ENCODE measurements at regions not wholly inside any gene's neighbourhood (a gene's known extent, or its start where the extent isn't known, plus 50 kb on each side); places are given as distances from the start of the nearest gene placed in this dataset.

DNA sequence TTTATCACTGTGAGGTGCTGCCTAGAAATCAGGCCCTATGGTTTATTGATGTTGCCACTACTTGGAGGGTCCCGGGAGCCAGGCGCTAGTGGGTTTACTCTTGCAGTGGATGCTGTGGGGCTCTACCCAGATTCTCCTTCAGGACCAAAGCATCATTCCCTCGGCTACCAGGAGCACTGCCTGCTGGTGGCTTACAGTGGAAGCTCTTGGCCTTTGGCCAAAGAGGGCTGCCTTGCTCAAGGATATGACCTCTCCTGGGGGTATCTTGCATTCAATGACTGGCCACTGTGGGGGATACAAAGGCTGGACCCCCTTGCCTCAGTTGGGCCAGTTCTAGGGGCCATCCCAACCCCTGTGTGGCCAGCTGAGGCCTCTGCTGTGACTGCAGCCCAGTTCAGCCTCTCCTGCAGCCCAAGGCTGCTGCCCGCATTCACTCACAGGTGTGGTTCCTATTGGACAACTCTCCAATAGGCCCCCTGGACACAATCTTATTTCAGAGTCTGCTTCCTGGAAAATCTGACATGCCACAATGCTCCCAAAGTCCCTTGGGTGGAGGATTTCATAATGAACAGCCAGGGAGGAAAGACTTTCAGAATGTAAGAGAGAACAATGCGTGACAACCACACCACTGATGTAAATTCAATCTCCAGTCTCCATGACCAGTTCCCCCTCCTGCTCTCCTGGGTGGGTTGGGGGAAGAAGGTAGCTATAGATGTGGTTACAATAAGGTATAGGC, 196.3 kb downstream of the SNX10 start:
- DNase-seq (ENCODE audit: low read depth): no peak

DNA sequence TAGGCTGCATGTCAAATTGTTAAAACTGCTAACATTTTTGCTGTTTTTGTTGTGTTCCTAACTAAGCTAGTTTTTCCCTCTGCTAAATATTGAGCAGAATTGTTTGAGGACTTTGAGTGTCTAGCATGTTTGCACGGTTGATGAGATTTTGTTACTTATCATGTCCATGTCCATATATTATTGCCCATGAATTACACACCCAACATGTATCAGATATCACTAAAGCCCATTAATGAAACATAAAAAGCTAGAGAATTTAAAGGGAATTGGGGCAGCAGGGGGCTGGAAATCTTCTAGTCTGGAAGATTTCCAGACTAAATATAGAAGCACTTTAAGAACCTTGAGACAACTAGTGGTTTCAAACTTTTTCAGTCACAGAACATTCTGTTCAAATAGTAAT, 197.7 kb downstream of the SNX10 start:
- DNase-seq (ENCODE audit: low read depth): no peak

DNA sequence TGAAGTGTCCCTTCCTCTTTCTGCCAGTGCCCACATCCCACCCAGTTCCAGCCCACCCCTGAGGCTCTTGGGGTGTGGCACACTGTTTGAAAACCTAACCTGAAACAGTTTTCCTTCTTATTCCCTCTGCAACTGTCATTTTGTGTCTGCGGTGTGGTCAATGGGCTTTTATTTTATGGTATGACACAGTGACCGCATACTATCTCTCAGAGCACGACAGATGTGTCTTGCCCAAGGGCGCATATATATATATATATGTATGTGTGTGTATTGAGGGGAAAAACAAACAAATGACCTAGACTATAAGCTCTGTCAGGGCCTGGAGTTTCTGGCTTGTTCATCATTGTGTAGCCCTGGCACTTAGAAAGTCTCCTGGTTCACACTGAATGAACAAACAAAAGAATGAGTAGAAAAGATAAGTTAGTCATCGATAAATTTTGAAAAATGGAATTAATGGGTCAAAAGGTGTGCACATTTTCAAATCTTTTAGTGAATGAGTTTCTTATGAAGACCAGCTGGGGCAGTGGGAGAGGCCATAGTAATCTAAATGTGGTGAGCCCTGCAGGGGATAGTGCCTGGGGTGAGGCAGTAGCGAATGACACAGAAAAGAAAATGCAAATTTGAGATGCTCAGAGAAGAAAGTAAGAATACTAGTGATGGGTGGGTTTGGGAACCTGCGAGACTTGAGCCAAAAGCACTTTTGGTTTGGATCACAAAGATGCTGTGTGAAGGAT, 198.4 kb downstream of the SNX10 start:
- DNase-seq (ENCODE audit: low read depth): no peak

DNA sequence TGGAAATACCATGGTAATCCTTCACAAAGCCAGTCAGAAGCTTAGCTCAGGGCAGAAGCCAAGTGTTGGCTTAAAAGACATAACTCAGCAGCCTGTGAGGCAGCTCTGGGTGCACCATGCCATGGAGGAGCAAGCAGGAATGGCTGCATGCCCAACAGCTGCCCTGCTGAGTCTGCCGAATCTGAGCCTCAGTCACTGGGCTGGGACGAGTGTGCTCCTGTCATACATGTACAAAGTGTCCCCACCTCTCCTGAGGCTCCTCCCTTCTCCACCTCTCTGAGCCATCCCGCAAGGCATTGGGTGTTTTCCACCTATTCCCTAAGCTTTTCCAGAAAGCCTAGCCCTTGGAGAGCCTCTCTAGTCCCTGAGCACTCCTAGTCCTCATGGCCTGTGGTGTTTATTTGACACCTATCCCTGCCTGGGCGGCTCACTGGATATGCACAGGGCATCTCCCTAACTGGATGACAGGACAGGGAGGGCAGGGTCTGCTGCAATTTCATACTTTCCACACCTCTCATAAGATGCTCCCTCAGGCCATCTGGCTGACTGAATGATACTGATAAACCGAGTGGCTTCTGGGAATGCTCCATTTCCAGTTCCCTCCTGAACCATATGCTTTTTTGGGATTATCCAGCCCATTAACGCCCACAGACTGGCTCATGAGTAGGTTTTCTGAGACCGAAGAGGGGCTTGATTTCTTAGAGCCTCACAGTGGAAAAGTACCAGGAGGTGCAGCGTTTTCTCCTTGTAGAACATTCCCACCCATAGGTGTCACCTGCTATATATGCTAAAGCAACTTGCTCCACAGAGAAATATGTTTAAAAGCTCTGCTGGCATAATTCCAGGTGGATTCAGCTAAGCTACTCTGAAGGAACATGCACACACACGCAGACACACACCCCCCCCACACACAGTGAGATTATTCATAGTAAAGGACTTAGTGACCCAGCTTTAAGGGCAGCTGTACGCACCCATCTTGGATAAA, 199.3 kb downstream of the SNX10 start:
- no peak for DNase-seq (ENCODE audit: low read depth)

DNA sequence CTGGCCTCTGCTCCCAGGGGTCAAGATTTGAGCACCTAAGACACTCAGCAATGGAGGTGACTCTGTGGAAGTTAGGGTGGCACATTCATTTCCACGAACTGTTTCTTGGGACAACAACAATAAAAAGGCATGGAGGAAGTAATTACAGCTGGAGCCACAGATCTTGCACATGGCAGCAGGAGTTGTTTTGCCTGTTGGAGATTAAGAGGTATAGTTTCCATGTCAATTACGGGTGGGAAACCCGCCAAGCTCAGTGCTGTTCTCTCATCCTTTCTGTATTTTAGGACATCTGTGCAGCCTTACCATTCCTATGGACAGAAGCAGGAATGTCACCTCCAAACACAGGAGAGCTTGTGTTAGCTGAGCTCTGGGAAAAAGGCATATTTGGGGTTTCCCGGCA, 201.2 kb downstream of the SNX10 start:
- DNase-seq (ENCODE audit: low read depth): no peak

DNA sequence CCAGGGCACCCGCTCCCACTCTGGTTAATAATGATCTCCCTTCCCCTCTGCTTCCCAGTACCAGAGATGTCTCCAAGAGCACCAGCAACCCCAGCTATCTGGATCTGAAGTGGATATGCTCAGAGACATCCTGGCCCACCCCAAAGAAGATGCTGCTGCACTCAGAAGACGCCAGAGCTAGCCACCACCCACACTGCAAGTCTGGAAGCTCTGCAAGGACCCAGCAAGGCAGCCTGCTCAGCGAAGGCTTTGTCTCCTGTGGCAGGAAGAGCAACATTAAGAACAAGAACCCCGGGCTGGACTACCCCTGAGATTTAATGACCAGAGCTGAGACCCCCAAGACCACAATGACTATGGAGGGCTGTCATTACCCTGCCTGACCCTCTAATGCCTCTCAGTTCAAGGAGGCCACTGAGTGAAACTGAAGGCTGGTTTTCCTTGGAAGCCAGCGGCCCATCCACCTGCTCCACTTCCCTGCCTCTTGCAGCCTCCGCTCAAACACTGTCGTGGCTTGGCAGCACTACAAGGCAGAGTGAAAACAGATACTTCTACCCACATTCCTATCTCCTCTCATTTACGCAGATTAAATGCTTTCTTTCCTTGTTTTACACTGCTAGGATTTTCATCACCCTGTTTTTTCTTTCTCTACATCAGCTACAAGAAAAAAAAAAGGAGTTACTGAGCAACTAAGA, 202.2 kb downstream of the SNX10 start:
- DNase-seq (ENCODE audit: low read depth): no peak

DNA sequence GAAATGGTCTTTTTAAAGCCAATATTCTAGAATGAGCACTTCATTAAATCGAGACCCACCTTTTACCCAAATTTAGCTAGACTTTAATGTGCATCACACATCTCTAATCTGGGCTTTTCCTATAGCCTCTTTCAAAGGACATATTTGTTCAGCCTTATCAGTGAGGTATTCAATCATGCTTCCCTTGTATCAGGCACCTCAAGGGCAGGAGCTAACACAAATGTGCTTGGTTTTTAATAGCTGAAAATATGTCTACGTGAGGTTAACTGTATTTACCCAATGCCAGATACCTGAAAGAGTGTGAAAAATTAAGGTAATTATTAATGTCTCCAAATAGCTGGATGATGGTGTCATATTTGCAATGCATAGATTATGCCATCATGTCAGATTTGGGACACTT, 203.9 kb downstream of the SNX10 start:
- no peak for DNase-seq (ENCODE audit: low read depth)

DNA sequence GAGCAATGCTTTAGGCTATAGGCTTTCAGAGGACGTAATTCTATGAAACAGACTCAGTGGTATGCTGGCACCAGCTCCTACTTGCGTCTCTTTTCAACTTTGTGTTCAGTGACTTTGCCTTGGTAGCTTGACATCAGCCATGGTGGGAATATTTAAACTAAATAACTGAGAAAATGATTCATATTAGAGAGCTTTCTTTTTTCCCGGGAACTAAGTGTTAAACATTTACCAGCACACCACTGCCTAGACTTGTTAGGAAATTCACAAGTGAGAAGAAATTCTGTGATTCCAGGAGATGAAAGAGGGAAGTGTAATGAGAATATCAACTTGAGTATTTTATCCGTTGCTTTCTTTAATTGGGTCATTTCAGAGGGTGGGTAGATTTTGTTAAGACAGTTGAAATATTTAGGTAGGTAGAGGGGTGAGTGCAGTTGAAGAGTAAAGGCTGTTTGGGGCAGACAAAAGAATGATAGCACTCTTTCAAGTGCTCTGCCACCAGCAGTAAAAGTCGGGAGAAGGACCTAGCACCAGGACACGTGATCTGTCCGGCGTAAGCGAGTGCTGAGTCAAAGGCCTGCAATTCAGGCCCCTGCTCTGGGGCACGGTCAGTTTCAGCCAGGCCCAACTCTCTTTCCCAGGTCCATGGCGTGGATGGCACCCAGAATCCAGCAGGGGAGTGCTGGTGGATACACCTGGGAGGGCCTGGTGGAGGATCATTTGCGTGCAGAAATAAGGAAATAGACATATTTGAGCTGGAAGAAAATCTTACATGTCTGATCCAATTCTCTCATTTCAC, 206.3 kb downstream of the SNX10 start:
- DNase-seq (ENCODE audit: low read depth): no peak

DNA sequence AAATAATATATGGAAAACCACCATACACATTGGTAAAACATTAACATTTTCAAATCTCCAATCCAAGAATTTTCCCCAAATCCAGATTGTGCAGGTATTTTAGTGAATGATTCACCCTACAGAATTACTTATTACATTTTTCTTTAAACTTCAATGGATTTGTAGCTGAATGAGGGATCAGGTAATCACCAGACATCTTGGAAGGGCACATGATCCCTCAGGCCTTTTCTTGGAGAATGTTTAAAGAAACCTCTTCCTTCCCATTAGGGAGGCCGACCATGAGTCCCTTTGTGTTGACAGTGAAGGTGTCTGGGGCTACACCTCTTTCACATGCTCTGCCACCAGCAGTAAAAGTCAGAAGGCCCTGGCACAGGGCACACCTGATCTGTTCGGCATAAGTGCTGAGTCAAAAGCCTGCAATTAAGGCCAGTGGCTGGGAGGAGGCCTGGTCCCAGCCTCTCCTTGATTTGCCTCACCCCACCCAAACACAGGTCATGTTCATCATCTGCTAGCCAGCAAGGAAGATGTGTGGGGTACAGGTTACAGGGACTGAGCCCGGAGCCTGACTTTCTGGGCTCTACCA, 207.7 kb downstream of the SNX10 start:
- no peak for DNase-seq (ENCODE audit: low read depth)

DNA sequence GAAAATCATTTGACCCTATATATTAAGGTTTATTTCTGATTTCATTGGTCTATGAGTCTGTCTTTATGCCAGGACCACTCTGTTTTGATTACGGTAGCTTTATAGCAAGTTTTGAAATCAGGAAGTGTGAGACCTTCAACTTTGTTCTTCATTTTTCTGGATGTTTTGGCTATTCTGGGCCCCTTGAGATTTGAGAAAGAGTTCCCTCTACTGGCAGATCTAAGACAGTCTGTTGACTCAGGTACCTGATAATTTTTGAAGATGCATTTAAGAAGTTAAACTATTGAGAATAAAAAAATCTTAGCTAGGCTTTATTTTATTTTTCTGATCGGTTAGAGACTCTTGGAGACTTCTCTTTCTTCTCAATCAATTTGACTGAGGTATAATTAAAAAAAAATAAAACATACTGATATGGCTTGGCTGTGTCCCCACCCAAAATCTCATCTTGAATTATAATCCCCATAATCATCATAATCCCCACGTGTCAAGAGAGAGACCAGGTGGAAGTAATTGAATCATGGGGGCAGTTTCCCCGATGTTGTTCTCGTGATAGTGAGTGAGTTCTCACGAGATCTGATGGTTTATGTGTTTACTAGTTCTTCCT, 209.2 kb downstream of the SNX10 start:
- peak; percentile 5 for DNase-seq (ENCODE audit: low read depth)

DNA sequence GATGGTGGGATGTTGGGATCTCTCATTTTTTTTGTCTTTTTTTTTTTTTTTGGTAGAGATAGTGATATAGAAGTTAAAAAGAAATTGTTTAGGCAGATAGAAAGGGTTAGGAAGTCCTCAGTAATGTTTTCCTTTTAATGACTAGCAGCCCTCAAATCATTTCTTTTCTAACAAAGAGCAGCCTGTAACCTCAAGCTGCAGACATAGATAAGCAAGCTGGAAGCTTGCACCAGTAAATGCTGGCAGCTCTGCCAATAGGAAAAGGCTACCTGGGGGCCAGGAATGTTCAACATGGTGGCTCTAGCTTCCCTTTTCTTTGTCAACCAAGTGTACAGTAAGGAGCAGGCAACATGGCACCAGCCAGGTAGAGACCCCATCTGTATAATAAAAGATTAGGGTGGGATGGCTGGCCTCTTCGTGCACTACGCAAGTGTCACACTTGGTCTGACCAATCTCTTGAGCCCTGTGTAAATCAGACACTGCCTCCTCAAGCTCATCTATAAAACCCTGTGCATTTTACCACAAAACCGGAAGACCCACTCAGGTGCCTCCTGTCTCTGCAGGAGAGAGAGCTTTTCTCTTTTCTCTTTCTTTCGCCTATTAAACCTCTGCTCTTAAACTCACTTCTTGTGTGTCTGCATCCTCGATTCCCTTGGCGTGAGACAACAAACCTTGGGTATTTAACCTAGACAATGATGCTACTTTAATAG, 212.9 kb downstream of the SNX10 start:
- no peak for DNase-seq (ENCODE audit: low read depth)

DNA sequence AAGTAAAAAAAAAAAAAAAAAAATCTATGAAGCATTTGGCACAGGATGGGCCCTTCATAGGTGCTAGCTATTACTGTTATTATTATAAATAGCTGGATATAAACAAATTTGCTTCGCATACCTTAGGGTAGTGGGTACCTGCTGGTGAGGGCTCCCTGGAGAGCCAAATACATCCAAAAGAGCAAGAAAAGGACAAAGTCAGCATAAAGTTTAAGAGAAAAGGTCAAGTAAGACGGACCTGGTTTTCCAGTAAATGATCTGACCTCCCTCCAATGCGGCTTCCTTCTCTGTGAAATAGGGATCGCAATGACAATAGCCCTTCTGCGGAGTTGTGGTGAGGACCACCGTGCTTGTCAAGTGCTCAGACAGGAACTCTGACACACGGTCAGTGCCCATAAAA, 214.5 kb downstream of the SNX10 start:
- DNase-seq (ENCODE audit: low read depth): no peak

DNA sequence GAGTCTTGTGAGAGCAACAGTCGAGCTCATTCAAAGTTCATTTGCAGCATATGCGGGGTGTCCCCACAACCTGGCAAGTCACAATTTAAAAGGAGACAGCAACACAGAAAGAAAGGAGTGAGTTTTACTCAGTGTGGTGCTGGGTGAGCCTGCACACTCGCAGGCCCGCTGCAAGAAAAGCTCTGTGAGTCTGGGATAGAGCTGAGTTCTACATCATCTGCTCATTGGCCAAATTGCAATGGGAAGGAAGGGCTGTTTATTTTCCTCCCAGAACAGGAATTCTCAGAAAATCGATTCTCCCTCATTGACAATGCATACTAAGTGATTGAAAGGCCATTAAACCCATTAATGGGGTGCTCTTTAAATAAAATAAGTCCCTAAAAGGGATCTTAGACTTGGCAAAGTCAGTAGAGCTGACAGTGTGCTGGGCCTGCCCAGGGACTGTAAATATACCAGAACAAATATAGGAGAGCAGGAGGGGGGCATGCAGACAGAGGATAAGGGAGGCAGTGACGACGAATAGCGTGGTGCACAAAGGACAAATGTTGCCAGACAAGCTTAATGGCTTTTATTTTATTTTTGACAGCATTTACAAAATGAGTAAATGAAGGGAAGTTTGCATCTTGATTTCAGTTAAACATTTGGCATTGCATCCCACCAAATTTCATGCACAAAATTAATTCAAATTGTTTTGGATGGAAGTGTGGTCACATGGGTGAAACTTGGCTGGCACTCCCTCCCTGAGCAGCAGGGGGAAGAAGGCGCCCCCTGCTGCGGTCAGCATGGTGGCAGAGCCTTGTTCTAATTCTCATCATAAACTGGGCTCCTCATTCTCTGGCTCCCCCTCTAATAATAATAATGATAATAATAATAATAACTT, 215.7 kb downstream of the SNX10 start:
- no peak for DNase-seq (ENCODE audit: low read depth)

DNA sequence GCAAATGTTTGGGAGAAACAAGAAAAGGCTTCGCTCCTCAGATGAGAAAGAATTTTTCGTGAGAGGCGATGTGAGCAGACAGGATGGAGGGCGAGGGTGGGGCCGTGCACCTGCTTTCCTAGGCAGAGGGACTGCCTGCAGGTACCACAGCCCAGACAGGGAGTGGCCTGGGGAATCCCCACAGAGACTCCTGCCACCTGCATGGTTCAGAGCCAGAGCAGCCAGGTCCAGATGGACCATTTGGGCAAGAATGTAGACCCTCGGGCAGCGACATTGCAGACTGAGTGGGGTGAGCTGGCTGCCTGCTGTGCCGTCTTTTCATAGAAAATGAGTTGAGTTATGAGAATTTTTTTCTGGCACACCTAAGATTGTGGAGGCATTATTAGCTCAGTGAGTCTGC, 216.8 kb downstream of the SNX10 start:
- no peak for DNase-seq (ENCODE audit: low read depth)

DNA sequence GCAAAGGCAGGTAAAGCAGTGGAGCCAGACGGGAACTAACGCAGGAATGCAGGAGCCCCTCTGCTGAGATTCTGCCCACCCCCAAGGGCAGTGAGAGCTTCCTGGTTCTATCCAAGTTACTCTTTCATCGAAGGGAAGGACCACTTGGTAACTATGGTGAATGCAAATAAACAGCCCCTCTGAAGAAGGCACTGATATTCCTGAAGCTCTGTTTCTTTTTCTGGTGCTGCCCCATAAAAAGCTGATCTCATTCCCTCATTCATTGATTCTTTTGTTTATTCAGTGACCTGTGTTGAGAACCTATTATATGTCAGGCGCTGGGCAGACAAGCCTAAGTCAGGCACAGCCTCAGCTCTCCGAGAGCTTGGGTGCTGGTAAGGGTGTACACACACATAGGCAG, 217.3 kb downstream of the SNX10 start:
- DNase-seq (ENCODE audit: low read depth): no peak

DNA sequence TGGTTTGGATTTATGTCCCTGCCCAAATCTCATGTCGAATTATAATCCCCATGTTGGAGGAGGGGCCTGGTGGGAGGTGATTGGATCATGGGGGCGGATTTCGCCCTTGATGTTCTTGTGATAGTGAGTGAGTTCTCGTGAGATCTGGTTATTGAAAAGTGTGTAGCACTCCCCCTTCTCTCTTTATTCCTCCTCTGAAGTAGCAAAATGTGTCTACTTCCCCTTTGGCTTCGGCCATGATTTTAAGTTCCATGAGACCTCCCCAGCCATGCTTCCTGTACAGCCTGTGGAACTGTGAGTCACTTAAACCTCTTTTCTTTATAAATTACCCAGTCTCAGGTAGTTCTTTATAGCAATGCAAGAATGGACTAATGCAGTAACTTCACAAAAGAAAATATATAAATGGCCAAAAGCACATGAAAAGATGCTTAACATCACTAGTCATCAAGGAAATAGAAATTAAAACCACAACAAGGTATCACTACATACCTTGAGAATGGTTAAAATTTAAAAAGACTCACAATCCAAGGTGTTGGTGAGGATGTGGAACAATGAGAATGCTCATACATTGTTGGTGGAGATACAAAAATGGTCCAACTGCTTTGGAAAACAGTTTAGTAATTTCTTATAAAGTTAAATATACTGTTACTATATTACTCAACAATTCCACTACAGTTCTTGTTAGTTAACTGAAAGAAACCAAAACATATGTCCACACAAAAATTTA, 218.7 kb downstream of the SNX10 start:
- DNase-seq (ENCODE audit: low read depth): no peak

DNA sequence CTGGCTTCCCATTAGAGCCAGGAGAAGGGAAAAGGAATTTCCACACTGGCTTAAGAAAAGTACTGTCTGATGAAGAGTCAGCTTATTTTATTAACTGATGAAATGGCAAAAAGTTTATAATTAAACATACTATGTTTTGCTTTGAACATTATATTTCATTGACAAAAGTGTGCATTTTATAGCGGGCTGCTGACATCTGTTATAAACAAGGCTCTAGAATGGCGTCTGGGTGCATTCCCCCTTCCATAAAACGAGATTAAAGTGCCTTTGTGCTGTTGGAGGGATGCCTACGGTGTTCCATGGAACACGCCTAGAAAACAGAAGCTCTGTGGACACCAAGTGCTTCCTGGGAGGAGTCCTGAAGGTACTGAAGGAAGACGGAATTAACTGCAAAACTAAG, 220.2 kb downstream of the SNX10 start:
- DNase-seq (ENCODE audit: low read depth): no peak

DNA sequence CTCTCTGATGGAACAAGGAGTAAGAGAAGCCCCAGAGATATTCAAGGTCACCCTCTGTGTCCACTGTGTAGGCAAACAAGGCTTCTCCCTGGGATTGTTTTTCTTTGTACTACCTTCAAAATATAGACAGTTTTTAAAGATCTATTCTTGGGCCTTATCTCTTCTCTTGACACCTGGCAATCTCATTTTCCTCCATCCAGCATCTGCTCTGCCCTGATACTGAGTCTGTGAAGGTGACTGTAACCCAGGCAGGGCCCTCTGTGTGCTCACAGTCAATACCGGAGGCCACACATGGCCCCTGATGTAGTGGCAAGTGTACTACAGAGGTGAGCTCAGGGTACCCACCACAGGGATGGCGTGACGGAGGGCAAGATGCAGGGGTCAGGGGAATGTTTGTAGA, 221.1 kb downstream of the SNX10 start:
- no peak for DNase-seq (ENCODE audit: low read depth)
